Tibial artery (tissue), 4 donors: ENCODE measurements at regions not wholly inside any gene's neighbourhood (a gene's known extent, or its start where the extent isn't known, plus 50 kb on each side); places are given as distances from the start of the nearest gene placed in this dataset.

ENCODE experiments used
- DNase-seq, 2 donors: peaks; one replicate each; pipeline ENCODE4 v3.0.0-alpha.2; 2019
- H3K27ac ChIP-seq, 2 donors: fragments of 200-600 bp; sonication (generic) in 1 of 2; 1 replicate in 1 of 2; 2 replicates in 1 of 2; pipeline ENCODE4 v1.5.1; 2018 to 2019; ENCODE audit warnings: mild to moderate bottlenecking in 1 of 2
- H3K27me3 ChIP-seq, 2 donors: fragments of 200-600 bp; sonication (generic) in 1 of 2; one replicate each; pipeline versions ENCODE4 v1.5.1 to v1.6.0; 2016 to 2019
- H3K36me3 ChIP-seq, 3 donors: fragments of 200-600 bp; sonication (generic) in 2 of 3; one replicate each; pipeline ENCODE4 v1.5.1; 2016 to 2019; ENCODE audit warnings: mild to moderate bottlenecking in 2 of 3
- H3K4me1 ChIP-seq, 4 donors: fragments of 200-600 bp; sonication (generic) in 2 of 4; 1 replicate in 3 of 4; 2 replicates in 1 of 4; pipeline ENCODE4 v1.5.1; 2016 to 2019
- H3K4me3 ChIP-seq, 2 donors: fragments of 200-600 bp; sonication (generic) in 1 of 2; 1 replicate in 1 of 2; 2 replicates in 1 of 2; pipeline ENCODE4 v1.5.1; 2018 to 2019; ENCODE audit warnings: mild to moderate bottlenecking in 2 of 2
- H3K9me3 ChIP-seq, 3 donors: fragments of 200-600 bp; sonication (generic) in 1 of 3; one replicate each; pipeline ENCODE4 v1.5.1; 2016 to 2019
- intact Hi-C: fragments of 100-400 bp; cut with DNase I; formaldehyde crosslinking; loops from one replicate; pipeline ENCODE4 v1.15.0; 2023; ENCODE audit warnings: low total_unique reads
- TF ChIP-seq, protein P1 (sequence below), 2 experiments: fragments of 200-600 bp in 1 of 2; fragments of 450-650 bp in 1 of 2; IDR thresholded peaks; one replicate each; pipeline ENCODE4 v1.5.1; 2017 to 2019; ENCODE audit warnings: antibody characterized with exemption in 2 of 2, mild to moderate bottlenecking in 1 of 2, moderate library complexity in 1 of 2

DNA sequence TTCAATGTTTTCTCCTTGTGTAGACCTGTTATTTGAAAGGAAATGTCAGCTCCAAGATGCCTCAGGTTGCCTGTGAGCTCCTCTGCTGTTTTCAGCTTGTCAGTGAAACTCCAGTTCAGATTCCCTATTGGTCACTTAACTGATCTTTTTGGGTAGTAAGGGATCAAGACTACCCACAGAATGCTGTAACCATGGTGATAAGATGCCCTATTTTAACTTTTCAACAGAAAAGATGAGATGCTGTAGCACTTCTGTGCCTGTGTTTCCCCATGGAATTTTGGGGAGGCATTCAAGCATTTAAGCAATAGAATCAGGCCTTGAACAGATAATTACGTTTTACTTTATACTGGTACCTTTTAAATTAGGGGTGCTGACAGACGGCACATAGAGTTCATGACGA, 106.6 kb upstream of the H2AZ1 start:
- H3K4me1 ChIP-seq, result no peaks in the 10 kb centered on the region
- H3K27me3 ChIP-seq, result no peaks in the 10 kb centered on the region
- no peak overlapping the region for H3K4me3 ChIP-seq
- TF ChIP-seq, protein P1, sequence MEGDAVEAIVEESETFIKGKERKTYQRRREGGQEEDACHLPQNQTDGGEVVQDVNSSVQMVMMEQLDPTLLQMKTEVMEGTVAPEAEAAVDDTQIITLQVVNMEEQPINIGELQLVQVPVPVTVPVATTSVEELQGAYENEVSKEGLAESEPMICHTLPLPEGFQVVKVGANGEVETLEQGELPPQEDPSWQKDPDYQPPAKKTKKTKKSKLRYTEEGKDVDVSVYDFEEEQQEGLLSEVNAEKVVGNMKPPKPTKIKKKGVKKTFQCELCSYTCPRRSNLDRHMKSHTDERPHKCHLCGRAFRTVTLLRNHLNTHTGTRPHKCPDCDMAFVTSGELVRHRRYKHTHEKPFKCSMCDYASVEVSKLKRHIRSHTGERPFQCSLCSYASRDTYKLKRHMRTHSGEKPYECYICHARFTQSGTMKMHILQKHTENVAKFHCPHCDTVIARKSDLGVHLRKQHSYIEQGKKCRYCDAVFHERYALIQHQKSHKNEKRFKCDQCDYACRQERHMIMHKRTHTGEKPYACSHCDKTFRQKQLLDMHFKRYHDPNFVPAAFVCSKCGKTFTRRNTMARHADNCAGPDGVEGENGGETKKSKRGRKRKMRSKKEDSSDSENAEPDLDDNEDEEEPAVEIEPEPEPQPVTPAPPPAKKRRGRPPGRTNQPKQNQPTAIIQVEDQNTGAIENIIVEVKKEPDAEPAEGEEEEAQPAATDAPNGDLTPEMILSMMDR (IDR thresholded peaks at IDR 0.05), result no peak
- no peaks in the 10 kb centered on the region for H3K36me3 ChIP-seq
- no peaks in the 10 kb centered on the region for H3K9me3 ChIP-seq
- no peak for DNase-seq
- intact Hi-C loops, result no loop called here
- H3K27ac ChIP-seq, result no peak overlapping the region

DNA sequence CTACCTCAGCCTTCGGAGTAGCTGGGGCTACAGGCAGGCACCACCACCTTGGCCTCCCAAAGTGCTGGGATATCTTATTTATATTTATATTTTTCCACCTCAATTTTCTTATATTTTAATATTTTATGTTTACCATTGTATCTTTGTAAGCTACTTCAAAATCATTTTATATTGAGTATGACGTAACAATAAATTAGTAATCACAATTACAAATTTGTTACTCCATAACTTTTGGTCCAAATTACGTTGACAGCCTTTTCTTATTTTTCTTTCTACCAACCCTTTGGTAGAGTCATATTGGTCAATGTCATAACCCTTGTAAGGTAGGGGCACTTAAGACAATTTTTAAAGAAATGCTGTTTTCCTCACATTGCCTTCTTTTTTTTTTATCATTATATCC, 104.0 kb upstream of the H2AZ1 start:
- H3K4me3 ChIP-seq, result no peak overlapping the region

DNA sequence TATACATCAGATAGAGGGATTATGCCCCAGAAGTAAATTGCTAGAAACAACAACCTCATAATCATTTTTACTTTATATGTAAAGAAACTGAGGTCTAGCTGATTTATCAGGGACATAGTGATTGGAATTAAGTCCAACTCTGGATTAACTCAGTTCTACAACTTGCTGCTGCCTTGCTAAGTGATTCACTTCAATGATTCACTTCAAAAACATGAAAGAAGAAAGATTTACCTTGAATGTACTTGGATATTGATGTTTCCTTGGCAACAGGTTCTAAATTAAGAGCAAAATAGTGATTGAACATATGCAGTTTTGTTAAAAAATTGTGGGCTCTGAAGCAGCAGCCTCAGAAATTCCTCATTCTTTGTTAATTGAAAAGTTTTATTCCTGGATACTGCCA, 99.8 kb upstream of the H2AZ1 start:
- TF ChIP-seq, protein P1 (IDR thresholded peaks at IDR 0.05), result no peak
- DNase-seq, result no peak
- H3K4me3 ChIP-seq, result no peak overlapping the region
- H3K36me3 ChIP-seq, result no peaks in the 10 kb centered on the region
- H3K27me3 ChIP-seq, result no peaks in the 10 kb centered on the region
- H3K4me1 ChIP-seq, result no peaks in the 10 kb centered on the region
- H3K9me3 ChIP-seq, result no peaks in the 10 kb centered on the region
- no peak overlapping the region for H3K27ac ChIP-seq
- intact Hi-C loops, result no loop called here

More for the DNA sequence above, 104.0 kb upstream of the H2AZ1 start:
- Histone ChIP-seq H3K27me3 (no peaks in the 10 kb centered on the region), H3K36me3 (no peaks in the 10 kb centered on the region), H3K9me3 (no peaks in the 10 kb centered on the region), H3K4me1 (no peaks in the 10 kb centered on the region), H3K27ac (no peak overlapping the region)
- no peak for DNase-seq
- intact Hi-C loops, result no loop called here
- TF ChIP-seq, protein P1 (IDR thresholded peaks at IDR 0.05), result no peak

DNA sequence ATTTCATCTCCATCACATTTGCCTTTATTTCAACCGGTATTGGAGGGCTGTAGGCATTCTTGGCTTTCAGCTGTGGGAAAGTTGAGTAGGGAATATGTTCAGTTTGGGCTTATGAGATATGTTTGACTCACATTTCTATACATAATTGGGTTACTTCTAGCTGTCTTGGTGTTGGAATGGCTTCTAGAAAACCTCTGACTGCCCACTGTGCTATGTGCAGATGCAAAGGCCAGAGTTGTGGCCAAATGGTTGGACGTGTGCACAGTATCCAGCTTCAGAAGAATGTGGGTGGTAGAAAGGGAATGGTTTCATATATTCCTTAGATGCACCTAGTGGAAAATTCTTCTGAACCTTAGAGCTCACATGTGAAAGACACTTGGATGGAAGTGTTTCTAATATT, 92.6 kb upstream of the H2AZ1 start:
- TF ChIP-seq, protein P1 (IDR thresholded peaks at IDR 0.05), result no peak
- Histone ChIP-seq H3K4me3 (no peak overlapping the region), H3K9me3 (no peaks in the 10 kb centered on the region), H3K27me3 (no peaks in the 10 kb centered on the region), H3K27ac (no peak overlapping the region), H3K36me3 (no peaks in the 10 kb centered on the region), H3K4me1 (no peaks in the 10 kb centered on the region)
- intact Hi-C loops, result no loop called here
- no peak for DNase-seq

DNA sequence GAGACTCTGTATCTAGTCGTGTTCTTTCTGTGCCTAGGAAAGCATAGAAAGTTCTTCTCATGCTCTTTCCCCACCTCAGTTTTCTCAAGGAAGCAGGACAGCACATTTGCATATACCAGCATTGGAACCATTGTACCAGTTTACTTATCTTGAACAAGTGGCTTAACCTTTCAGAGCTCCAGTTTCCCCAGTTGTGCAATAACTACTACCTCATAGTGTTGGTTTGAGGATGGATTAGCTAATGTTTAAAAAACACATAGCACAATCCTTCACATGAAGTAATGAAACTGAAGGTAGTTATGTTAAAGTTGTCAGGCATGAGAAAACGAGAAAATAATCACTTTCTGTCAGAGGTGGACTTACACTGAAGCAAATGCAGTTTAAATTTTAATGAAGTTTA, 92.2 kb upstream of the H2AZ1 start:
- Histone ChIP-seq H3K9me3 (peaks cover 0 to under 1% (median 0%) of the 10 kb centered on the region in 3 donors), H3K27me3 (no peaks in the 10 kb centered on the region), H3K4me1 (no peaks in the 10 kb centered on the region), H3K4me3 (no peak overlapping the region), H3K27ac (no peak overlapping the region), H3K36me3 (no peaks in the 10 kb centered on the region)
- TF ChIP-seq, protein P1 (IDR thresholded peaks at IDR 0.05), result no peak
- no peak for DNase-seq
- intact Hi-C loops, result no loop called here

DNA sequence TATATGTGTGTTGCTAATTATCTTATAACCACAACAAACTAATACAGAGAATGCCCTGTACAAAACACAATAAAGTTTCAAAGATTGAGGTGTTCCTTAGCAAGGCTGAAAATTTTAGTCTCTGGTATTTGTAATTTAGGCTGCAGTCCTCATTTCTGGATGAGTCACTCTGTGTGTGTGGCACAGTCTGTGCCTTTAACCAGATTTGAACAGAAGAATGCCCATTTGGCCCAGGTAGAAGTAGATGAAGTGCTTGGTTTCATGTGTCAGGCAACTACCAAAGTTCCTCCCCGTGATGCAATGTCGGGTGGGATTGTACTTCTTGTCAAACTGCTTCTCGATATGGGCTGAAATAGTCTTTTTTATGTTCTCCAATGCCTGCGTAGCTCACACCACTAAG, 91.6 kb upstream of the H2AZ1 start:
- no peak overlapping the region for H3K27ac ChIP-seq
- no peaks in the 10 kb centered on the region for H3K4me1 ChIP-seq
- no peaks in the 10 kb centered on the region for H3K27me3 ChIP-seq
- peaks cover 0 to 4% (median 0%) of the 10 kb centered on the region in 3 donors for H3K9me3 ChIP-seq
- no peaks in the 10 kb centered on the region for H3K36me3 ChIP-seq
- no peak for DNase-seq
- H3K4me3 ChIP-seq, result no peak overlapping the region
- intact Hi-C loops, result no loop called here
- TF ChIP-seq, protein P1 (IDR thresholded peaks at IDR 0.05), result no peak
